ENCODE measurements at regions not wholly inside any gene's neighbourhood (a gene's known extent, or its start where the extent isn't known, plus 50 kb on each side); places are given as distances from the start of the nearest gene placed in this dataset.
"Not testable (repeated sequence)": the region's sequence is repeated elsewhere in the genome, so short reads cannot be mapped to it uniquely, and the experiment has no call there.

DNA sequence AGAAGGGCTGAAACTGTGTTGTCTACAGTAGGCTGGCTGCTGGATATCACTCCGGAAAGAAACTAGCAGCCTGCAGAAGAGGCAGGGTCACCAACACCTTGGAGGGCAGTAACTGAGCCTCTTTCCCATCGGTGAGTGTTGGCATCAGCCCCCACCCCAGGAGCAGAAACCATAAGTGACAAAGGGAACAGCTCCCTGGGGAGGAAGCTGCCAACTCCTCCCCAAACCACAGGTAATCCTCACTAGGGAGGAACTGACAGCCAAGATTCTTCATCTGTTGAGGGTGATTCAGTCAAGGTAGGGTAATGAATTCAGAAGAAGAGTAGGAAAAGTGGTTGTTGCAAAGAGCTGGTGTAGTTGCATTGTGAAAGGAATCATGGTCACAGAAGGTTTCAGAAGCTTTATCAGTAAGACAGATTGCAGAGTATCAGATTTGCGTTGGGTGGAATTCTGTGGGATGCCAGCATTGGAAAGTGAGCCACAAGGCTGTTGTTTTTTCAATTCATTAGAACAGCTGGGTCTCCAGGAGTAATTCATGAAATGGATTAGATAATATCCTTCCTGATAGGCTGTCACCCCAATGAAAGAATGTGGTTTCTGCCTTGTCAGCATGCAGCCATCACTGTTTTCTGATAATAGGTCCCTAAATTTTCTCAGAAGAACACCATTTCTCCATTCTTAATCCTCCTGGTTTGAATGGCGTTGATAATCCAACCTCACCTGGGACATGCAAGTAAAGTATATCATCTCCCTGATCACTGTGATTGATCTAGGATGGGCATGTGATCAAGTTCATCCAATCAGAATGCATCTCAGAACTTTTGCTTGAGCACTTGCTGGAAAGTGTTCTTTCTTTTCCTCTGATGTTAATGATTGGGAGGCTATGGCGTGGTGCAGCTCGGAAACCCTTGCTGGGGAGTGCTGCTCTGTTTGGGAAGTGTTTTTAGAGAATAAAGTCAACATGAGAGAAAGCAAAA, 75.0 kb upstream of the CTBP2 start:
- FAIRE-seq: no peak
- ChIA-PET CTCF (interaction anchor here (0.6 kb wide), 1 partner anchor 187 kb away, joined by 3 read pairs; no protein-coding TSS in a partner anchor), POLR2A (interaction anchor here (0.6 kb wide), 1 partner anchor 62 kb away, joined by 4 read pairs; no protein-coding TSS in a partner anchor)
- Histone ChIP-seq H2AFZ (ENCODE audit: low read depth, low read length) (no peak overlapping the region), H3K4me1 (ENCODE audit: control insufficient read depth, extremely low read depth, insufficient read depth, low read length) (no peaks in the 10 kb centered on the region), H3K79me2 (ENCODE audit: control insufficient read depth, insufficient read depth, low read length) (no peaks in the 10 kb centered on the region), H3K4me3 (replicated peaks in 1 of 3; ENCODE audit: insufficient read depth in 1 of 3, low read depth in 1 of 3, low read length in 3 of 3) (no peak overlapping the region), H3K4me2 (ENCODE audit: insufficient read depth, low read length) (no peak overlapping the region), H3K9ac (replicated peaks; ENCODE audit: extremely low read depth, insufficient read depth, low read length) (no peak overlapping the region), H3K9me3 (replicated peaks; ENCODE audit: control insufficient read depth, insufficient read depth, low read length) (no peaks in the 10 kb centered on the region), H4K20me1 (replicated peaks; ENCODE audit: control insufficient read depth, extremely low read depth, insufficient read depth, low read length) (no peaks in the 10 kb centered on the region), H3K36me3 (ENCODE audit: control insufficient read depth in 2 of 2, extremely low read depth in 1 of 2, insufficient read depth in 2 of 2, low read length in 2 of 2) (no peaks in the 10 kb centered on the region), H3K9me1 (replicated peaks; ENCODE audit: control insufficient read depth, extremely low read depth, insufficient read depth, low read length) (no peaks in the 10 kb centered on the region), H3K27me3 (ENCODE audit: control insufficient read depth in 2 of 2, insufficient read depth in 2 of 2, low read length in 2 of 2) (no peaks in the 10 kb centered on the region), H3K27ac (ENCODE audit: insufficient read depth, low read depth, low read length) (no peak overlapping the region)
- intact Hi-C loops (cut with micrococcal nuclease): no loop called here
- dilution Hi-C loops (cut with MboI; ENCODE audit: extremely low pct_ligation_motif_present, low sequenced_read_pairs): no loop called here
- TF ChIP-seq POLR2A (IDR thresholded peaks at IDR 0.05; ENCODE audit: low read depth, low read length): no peak
- TF ChIP-seq JUN (IDR thresholded peaks at IDR 0.05; ENCODE audit: borderline replicate concordance, insufficient read depth, insufficient read length, low read depth): no peak
- no peak for TF ChIP-seq GATA2 (IDR thresholded peaks at IDR 0.05; ENCODE audit: insufficient read depth, insufficient read length, low read depth, low read length)
- TF ChIP-seq FOS (IDR thresholded peaks at IDR 0.05; ENCODE audit: borderline replicate concordance, insufficient read depth, low read length): no peak
- TF ChIP-seq POLR2AphosphoS5 (IDR thresholded peaks at IDR 0.05; ENCODE audit: insufficient read depth, low read depth, low read length): no peak
- TF ChIP-seq, protein P1, sequence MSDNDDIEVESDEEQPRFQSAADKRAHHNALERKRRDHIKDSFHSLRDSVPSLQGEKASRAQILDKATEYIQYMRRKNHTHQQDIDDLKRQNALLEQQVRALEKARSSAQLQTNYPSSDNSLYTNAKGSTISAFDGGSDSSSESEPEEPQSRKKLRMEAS (IDR thresholded peaks at IDR 0.05; ENCODE audit: insufficient read depth, insufficient read length): no peak
- no peak for TF ChIP-seq CTCF (IDR thresholded peaks at IDR 0.05; ENCODE audit: extremely low read depth in 1 of 2, insufficient read depth in 1 of 2, low read depth in 1 of 2, low read length in 2 of 2)
- TF ChIP-seq EZH2 (IDR thresholded peaks at IDR 0.05; ENCODE audit: borderline replicate concordance, low read depth, low read length, severe bottlenecking): no peak
- TF ChIP-seq MYC (IDR thresholded peaks at IDR 0.05; ENCODE audit: low read depth, low read length): no peak
- DNase-seq (ENCODE audit: low read depth, low spot score): no peak
- no TSS peak for BruUV-seq (replicated peaks)

- BruUV-seq (replicated peaks); H3K27me3 ChIP-seq (ENCODE audit: control insufficient read depth in 2 of 2, insufficient read depth in 2 of 2, low read length in 2 of 2); H3K36me3 ChIP-seq (ENCODE audit: control insufficient read depth in 2 of 2, extremely low read depth in 1 of 2, insufficient read depth in 2 of 2, low read length in 2 of 2); H3K4me3 ChIP-seq (replicated peaks in 1 of 3; ENCODE audit: insufficient read depth in 1 of 3, low read depth in 1 of 3, low read length in 3 of 3); H3K9me3 ChIP-seq (replicated peaks; ENCODE audit: control insufficient read depth, insufficient read depth, low read length); H3K9me1 ChIP-seq (replicated peaks; ENCODE audit: control insufficient read depth, extremely low read depth, insufficient read depth, low read length); FAIRE-seq; intact Hi-C loops (cut with micrococcal nuclease); H3K9ac ChIP-seq (replicated peaks; ENCODE audit: extremely low read depth, insufficient read depth, low read length); dilution Hi-C loops (cut with MboI; ENCODE audit: extremely low pct_ligation_motif_present, low sequenced_read_pairs); H3K79me2 ChIP-seq (ENCODE audit: control insufficient read depth, insufficient read depth, low read length); DNase-seq (ENCODE audit: low read depth, low spot score); H3K4me1 ChIP-seq (ENCODE audit: control insufficient read depth, extremely low read depth, insufficient read depth, low read length); H3K4me2 ChIP-seq (ENCODE audit: insufficient read depth, low read length); H4K20me1 ChIP-seq (replicated peaks; ENCODE audit: control insufficient read depth, extremely low read depth, insufficient read depth, low read length); H2AFZ ChIP-seq (ENCODE audit: low read depth, low read length); H3K27ac ChIP-seq (ENCODE audit: insufficient read depth, low read depth, low read length); CTCF ChIA-PET: not testable (repeated sequence)
- POLR2A ChIA-PET: interaction anchor here (0.6 kb wide), 1 partner anchor 61 kb away, joined by 4 read pairs; no protein-coding TSS in a partner anchor
Observed at GRCh38 chr10:125234576-125234975, 74.2 kb upstream of the CTBP2 start.
